ENCODE measurements at regions not wholly inside any gene's neighbourhood (a gene's known extent, or its start where the extent isn't known, plus 50 kb on each side); places are given as distances from the start of the nearest gene placed in this dataset.

DNA sequence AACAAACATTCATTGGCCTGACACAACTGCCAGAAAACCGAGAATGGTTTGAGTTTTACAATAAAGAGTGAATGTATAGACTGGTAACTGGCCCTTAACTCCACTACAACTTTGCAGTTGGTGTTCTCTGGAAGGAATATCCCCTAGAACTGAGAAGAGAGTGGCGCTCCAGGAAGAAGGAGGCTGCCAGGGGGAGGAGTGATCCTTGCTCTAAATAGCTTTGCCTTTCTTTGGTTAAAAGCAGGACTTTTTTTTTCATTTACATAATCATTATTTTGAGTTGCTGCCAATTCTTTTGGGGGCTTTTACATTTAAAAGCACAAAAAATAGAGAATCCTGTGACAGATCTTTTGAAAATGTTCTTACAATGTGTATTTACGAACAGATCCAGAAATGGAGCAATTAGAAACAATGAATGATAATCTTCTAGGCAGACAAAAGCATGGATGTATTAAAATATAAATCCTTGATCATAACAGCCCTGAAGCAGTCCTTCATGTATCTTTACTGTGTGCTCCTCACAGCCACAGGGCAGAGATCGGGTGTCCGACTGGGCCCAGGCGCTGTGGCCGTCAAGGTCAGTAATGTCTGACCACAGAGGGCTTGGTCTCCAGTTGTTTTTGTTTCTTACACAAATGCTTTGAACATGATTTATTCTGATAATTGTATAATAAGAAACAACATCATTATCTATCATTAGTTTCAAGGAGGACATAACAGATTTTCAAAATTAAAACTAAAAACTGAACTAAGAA lies 612.2 kb downstream of the HDGFL1 start:
- TF ChIP-seq, protein P1, sequence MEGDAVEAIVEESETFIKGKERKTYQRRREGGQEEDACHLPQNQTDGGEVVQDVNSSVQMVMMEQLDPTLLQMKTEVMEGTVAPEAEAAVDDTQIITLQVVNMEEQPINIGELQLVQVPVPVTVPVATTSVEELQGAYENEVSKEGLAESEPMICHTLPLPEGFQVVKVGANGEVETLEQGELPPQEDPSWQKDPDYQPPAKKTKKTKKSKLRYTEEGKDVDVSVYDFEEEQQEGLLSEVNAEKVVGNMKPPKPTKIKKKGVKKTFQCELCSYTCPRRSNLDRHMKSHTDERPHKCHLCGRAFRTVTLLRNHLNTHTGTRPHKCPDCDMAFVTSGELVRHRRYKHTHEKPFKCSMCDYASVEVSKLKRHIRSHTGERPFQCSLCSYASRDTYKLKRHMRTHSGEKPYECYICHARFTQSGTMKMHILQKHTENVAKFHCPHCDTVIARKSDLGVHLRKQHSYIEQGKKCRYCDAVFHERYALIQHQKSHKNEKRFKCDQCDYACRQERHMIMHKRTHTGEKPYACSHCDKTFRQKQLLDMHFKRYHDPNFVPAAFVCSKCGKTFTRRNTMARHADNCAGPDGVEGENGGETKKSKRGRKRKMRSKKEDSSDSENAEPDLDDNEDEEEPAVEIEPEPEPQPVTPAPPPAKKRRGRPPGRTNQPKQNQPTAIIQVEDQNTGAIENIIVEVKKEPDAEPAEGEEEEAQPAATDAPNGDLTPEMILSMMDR (IDR thresholded peaks at IDR 0.05; ENCODE audit: low read depth, low read length, poor library complexity, severe bottlenecking) = no peak
- TF ChIP-seq EZH2phosphoT487 (IDR thresholded peaks at IDR 0.05; ENCODE audit: borderline replicate concordance, low read length) = no peak

All from DOHH2 (cell line).